Nephron progenitor cell (in vitro differentiated cells): ENCODE measurements at regions not wholly inside any gene's neighbourhood (a gene's known extent, or its start where the extent isn't known, plus 50 kb on each side); places are given as distances from the start of the nearest gene placed in this dataset.

Experiments
- DNase-seq: peaks from one replicate; pipeline ENCODE4 v3.0.0; 2021
- H3K27ac Mint-ChIP-seq: 2 replicates; pipeline ENCODE4 v1.8.0; 2021; ENCODE audit warnings: mild to moderate bottlenecking, moderate library complexity, mixed read lengths
- H3K27me3 Mint-ChIP-seq: 2 replicates; pipeline ENCODE4 v1.8.0; 2021; ENCODE audit warnings: mild to moderate bottlenecking, low read depth, mixed read lengths; ENCODE audit not compliant: poor library complexity
- H3K36me3 Mint-ChIP-seq: 2 replicates; pipeline ENCODE4 v1.8.0; 2021; ENCODE audit warnings: low read depth, mixed read lengths
- H3K4me1 Mint-ChIP-seq: 2 replicates; pipeline ENCODE4 v1.8.0; 2021; ENCODE audit warnings: mixed read lengths
- H3K4me3 Mint-ChIP-seq: 2 replicates; pipeline ENCODE4 v1.8.0; 2021; ENCODE audit warnings: mild to moderate bottlenecking, moderate library complexity, mixed read lengths
- H3K9me3 Mint-ChIP-seq: 2 replicates; pipeline ENCODE4 v1.8.0; 2021; ENCODE audit warnings: mild to moderate bottlenecking, moderate library complexity, mixed read lengths
- TF ChIP-seq, protein P1 (sequence below): fragments of 200-600 bp; sonication (generic); IDR thresholded peaks from 2 replicates; pipeline ENCODE4 v1.5.0; 2021; ENCODE audit warnings: antibody characterized with exemption

DNA sequence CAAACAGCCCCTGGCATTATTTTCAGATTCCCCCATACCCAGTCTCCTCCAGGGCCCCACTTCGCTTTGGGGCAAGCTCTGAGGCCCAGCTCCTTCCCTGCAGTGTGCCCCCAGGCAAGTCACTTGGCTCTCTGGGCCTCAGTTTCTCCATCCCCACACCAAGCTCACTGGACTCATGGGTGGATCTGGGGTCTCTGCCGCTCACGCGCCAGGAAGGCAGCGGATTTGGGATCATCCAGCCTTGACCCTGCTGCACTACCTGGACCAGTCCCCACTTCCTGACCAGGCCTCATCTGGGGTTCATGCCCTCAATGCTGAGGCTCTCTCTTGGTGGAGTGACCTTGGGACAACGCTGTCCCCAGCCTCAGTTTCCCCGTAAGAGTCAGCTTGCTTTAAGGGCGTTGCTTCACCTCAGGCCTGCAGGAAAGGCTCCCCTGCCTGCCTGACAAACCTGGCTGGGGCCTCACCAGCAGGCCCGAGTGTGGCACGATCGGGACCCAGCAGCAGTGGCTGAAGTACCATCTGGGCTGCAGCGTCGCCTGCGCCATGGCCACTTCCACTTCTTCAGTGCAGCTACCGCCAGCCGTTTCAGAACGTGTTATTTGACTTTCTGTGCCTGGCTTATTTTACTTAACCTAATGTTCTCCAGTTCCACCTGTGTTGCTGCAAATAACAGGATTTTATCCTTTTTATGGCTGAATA, 519.6 kb upstream of the SEMA6A start:
- no peak for DNase-seq
- TF ChIP-seq, protein P1, sequence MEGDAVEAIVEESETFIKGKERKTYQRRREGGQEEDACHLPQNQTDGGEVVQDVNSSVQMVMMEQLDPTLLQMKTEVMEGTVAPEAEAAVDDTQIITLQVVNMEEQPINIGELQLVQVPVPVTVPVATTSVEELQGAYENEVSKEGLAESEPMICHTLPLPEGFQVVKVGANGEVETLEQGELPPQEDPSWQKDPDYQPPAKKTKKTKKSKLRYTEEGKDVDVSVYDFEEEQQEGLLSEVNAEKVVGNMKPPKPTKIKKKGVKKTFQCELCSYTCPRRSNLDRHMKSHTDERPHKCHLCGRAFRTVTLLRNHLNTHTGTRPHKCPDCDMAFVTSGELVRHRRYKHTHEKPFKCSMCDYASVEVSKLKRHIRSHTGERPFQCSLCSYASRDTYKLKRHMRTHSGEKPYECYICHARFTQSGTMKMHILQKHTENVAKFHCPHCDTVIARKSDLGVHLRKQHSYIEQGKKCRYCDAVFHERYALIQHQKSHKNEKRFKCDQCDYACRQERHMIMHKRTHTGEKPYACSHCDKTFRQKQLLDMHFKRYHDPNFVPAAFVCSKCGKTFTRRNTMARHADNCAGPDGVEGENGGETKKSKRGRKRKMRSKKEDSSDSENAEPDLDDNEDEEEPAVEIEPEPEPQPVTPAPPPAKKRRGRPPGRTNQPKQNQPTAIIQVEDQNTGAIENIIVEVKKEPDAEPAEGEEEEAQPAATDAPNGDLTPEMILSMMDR, result no peak
- peaks cover 4% of the 10 kb centered on the region for H3K9me3 Mint-ChIP-seq
- peaks cover 4% of the 10 kb centered on the region for H3K27me3 Mint-ChIP-seq
- H3K27ac Mint-ChIP-seq, result no peak overlapping the region
- H3K4me1 Mint-ChIP-seq, result peaks cover 39% of the 10 kb centered on the region
- H3K36me3 Mint-ChIP-seq, result peaks cover 5% of the 10 kb centered on the region
- no peak overlapping the region for H3K4me3 Mint-ChIP-seq

DNA sequence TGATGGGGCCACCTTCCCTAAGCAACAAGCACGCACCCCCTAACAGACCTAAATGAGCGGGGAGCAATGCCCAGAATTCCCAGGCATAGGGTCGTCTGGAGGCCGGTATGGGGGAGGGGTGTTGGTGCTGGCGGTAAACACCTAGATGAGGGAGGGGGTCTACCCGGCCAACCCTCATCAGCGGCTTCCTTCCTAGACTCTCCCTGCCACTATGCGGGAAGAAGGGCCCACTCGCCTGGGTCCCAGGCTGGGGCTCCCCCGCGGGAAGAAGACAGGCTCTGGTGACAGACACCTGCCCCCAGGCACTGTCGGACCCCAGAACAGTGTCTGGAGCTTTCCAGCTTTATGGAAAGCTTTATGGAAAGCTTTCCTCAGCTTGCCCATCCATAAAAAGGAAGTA, 519.0 kb upstream of the SEMA6A start:
- TF ChIP-seq, protein P1, result no peak
- peaks cover 4% of the 10 kb centered on the region for H3K9me3 Mint-ChIP-seq
- H3K27me3 Mint-ChIP-seq, result peaks cover 5% of the 10 kb centered on the region
- no peak for DNase-seq
- H3K4me3 Mint-ChIP-seq, result no peak overlapping the region
- H3K27ac Mint-ChIP-seq, result no peak overlapping the region
- peaks cover 34% of the 10 kb centered on the region for H3K4me1 Mint-ChIP-seq
- H3K36me3 Mint-ChIP-seq, result peaks cover 5% of the 10 kb centered on the region

DNA sequence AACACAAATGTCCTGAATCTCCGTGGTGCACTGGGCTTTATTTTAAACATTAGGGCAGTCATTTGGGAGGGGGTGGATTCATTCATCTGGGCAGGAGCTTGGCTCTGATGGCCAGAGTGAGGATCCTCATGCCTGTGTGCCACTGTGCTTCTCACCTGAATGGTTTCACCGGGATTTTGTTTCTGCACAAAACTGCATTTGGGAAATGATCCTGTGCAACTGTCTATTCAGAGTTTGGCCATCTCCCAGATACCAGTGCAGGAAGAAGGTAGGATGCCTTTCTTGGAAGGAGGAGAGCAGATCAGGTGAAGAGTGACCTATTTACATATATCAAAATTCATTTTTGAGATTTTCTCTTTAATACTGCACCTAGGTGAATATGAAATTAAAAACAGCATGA, 514.4 kb upstream of the SEMA6A start:
- Mint-ChIP-seq H3K9me3 (peaks cover 4% of the 10 kb centered on the region), H3K27me3 (peaks cover 5% of the 10 kb centered on the region), H3K4me3 (no peak overlapping the region), H3K4me1 (peaks cover 5% of the 10 kb centered on the region), H3K27ac (no peak overlapping the region), H3K36me3 (peaks cover 5% of the 10 kb centered on the region)
- TF ChIP-seq, protein P1, result no peak
- no peak for DNase-seq

DNA sequence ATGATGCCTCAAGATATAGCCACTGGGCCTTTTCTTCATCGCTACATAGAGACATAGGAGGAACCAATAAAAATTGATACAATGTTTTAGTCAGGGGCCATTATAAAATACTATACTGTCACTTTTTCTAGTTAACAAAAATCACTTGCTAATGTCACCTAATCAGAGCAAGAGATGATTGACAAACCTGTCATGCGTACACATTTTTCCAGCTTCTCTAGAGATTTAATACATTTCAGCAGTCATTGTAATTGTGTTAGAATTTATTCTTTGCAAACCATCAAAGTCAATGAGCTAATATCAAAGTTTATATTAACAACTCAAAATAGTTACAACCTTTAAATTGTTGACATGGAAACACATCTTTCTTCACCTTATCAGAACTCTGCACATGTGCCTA, 513.6 kb upstream of the SEMA6A start:
- peaks cover 5% of the 10 kb centered on the region for H3K4me1 Mint-ChIP-seq
- no peak overlapping the region for H3K4me3 Mint-ChIP-seq
- peaks cover 1% of the 10 kb centered on the region for H3K36me3 Mint-ChIP-seq
- TF ChIP-seq, protein P1, result no peak
- no peak for DNase-seq
- H3K27ac Mint-ChIP-seq, result no peak overlapping the region
- peaks cover 5% of the 10 kb centered on the region for H3K27me3 Mint-ChIP-seq
- H3K9me3 Mint-ChIP-seq, result peaks cover under 1% of the 10 kb centered on the region

DNA sequence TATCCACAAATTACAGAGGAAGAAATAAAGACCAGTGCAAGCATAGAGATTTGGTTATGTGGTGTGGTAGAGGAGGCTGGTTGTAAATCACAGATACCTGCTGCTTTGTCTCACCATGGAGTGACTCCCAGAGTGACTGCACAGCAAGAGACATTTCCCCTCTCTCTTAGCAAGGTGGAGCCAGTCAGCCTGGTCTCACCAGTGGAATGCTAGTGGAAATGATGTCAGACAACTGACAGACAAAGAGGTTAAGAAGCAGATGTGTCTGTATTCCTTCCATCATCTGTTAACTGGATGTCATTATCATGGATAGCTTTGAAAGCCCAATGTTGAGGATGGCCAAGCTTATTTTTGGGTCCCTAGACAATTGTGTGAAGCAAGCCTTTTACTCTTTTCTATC, 509.4 kb upstream of the SEMA6A start:
- no peak overlapping the region for H3K27ac Mint-ChIP-seq

DNA sequence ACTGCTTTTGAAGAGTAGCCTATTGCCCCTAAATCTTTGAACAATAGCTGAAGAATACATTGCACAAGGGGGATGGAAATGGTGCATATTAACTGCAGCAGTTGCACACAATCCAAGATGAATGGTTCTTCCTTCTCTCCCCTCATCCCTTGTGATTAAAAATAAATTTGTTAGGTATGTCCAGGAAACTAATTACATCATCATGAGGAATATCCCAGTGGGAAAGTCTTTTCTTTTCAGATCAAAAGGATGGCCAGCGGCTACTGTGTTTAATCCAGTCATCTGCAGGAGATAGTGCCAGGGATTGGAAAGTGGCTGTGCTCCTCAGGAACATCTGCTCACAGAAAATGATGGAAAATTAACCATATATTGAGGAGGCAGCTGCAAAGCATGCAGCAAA, 508.4 kb upstream of the SEMA6A start:
- no peaks in the 10 kb centered on the region for H3K36me3 Mint-ChIP-seq
- TF ChIP-seq, protein P1, result no peak
- no peak overlapping the region for H3K4me3 Mint-ChIP-seq
- H3K27ac Mint-ChIP-seq, result no peak overlapping the region
- no peak for DNase-seq
- no peaks in the 10 kb centered on the region for H3K27me3 Mint-ChIP-seq
- no peaks in the 10 kb centered on the region for H3K9me3 Mint-ChIP-seq
- peaks cover 5% of the 10 kb centered on the region for H3K4me1 Mint-ChIP-seq

More for the DNA sequence above, 509.4 kb upstream of the SEMA6A start:
- no peak overlapping the region for H3K4me3 Mint-ChIP-seq
- no peaks in the 10 kb centered on the region for H3K27me3 Mint-ChIP-seq
- no peaks in the 10 kb centered on the region for H3K9me3 Mint-ChIP-seq
- H3K36me3 Mint-ChIP-seq, result no peaks in the 10 kb centered on the region
- no peak for DNase-seq
- H3K4me1 Mint-ChIP-seq, result peaks cover 5% of the 10 kb centered on the region
- TF ChIP-seq, protein P1, result no peak
